ENCODE measurements at regions not wholly inside any gene's neighbourhood (a gene's known extent, or its start where the extent isn't known, plus 50 kb on each side); places are given as distances from the start of the nearest gene placed in this dataset.
"Not testable (repeated sequence)": the region's sequence is repeated elsewhere in the genome, so short reads cannot be mapped to it uniquely, and the experiment has no call there.

DNA sequence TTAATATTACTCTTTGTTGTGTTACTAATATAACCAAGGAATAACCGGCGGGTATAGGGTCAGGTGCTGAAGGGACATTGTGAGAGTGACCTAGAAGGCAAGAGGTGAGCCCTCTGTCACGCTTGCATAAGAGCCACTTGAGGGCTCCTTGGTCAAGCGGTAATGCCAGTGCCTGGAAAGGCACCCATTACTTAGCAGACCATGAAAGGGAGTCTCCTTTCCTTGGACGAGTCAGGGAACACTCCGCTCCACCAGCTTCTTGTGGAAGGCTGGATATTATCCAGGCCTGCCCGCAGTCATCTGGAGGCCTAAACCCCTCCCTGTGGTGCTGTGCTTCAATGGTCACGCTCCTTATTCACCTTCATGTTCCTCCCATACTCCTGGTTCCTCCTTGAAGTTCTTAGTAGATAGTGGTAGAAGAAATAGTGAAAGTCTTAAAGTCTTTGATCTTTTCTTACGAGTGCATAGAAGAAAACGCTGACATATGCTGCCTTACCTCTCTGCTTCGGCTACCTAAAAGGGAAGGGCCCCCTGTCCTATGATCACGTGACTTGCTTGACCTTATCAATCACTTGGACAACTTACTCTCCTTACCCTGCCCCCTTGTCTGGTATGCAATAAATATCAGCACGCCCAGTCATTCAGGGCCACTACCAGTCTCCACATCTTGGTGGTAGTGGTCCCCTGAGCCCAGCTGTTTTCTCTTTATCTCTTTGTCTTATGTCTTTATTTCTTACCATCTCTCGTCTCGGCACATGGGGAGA, 59.6 kb upstream of the DMRTB1 start:
- not testable (repeated sequence) for DNase-seq

DNA sequence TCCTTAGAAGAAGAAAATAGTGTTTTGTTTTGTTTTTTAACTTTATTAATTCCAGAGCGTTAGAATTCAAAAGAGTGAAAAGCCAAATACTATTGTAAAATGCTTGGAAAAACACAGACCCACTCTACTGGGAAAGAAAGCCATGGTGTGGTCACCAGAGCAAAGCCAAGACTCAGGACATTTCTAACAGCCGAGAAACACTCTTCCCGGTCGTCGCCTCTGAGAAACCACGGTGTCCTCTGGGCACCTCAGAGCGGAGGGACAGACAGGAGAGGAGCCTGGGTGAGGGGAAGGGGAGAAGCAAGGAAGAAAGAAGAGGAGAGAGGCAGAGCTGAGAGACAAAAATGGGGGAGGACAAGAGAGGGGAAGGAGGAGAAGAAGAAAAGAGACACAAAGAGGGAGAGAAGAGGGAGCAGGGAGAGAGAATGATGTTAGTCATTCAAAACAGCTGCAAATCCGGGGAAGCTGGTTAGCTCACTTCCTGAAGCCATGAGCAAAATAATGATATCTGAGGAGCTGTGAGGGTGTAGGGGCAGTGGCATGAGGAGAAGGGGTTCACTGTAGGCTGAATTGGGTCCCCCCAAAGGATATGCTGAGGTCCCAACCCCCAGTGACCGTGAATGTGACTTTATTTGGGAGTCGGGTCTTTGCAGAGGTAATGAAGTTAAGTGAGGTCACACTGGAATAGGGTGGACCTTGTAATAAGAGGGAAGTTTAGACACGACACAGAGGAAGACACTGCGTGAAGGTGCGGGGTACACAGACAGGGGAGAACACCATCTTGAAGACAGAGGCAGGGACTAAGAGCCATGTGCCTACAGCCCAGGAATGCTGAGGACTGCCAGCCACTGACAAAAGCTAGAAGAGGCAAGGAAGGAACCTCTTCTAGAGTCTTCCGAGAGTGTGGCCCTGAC, 58.2 kb upstream of the DMRTB1 start:
- no peak for DNase-seq

DNA sequence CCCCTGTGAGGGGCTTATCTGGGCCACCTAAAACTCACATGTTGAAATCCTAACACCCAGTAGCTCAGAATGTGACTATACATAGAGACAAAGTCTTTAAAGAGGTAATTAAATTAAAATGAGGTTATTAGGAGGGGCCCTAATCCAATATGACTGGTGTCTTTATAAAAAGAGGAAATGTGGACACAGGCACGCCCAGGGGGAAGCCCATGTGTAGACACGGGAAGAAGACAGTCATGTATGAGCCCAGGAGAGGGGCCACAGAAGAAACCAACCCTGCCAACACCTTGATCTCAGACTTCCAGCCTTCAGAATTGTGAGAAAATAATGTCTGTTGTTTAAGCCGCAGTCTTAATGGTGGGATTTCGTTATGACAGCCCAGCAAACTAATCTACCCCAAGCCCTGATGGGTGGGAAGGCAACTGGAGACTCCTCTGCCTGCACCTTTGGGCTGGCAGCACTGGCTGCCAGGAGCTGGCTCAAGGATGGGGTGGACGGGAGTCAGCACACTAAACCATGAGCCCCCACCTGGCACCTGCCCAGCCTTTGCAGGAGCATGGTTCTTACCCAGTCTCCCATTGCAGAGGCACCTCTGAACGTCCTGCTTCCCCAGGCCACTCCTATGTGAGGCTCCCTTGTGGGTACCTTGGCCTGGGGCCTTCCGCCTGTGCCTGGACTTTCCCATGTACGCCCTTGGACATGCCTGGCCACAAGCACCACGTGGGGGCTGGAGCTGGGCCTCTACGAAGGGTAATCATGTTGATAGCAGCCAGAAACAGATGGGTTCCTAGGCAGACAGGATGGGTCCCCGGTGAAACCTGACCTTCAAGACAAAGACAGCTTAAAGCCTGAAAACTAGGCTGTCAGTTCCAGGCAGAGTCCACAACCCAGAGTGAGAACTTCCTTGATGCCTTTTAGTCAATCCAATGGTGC, 57.1 kb upstream of the DMRTB1 start:
- DNase-seq, result no peak

GRCh38 chr1:53402891-53403655, 56.1 kb upstream of the DMRTB1 start:
- DNase-seq, result no peak

DNA sequence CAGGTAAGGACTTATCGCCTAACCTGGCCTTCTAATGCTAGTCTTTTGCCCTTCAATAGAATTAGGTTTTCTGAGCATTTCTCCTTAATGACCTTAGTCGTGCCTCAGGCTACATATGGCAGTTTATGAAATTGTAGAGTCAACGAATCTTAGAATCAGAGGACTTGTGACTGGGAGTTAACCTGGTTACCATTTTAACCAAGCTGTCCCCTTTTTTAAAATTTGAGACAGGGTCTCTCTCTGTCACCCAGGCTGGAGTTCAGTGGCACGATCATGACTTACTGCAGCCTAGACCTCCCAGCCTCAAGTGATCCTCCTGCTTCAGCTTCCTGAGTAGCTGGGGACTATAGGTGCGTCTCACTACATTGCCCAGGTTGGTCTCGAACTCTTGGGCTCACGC, 53.5 kb upstream of the DMRTB1 start:
- DNase-seq, result no peak

GRCh38 chr1:53406551-53407235, 52.5 kb upstream of the DMRTB1 start:
- no peak for DNase-seq

DNA sequence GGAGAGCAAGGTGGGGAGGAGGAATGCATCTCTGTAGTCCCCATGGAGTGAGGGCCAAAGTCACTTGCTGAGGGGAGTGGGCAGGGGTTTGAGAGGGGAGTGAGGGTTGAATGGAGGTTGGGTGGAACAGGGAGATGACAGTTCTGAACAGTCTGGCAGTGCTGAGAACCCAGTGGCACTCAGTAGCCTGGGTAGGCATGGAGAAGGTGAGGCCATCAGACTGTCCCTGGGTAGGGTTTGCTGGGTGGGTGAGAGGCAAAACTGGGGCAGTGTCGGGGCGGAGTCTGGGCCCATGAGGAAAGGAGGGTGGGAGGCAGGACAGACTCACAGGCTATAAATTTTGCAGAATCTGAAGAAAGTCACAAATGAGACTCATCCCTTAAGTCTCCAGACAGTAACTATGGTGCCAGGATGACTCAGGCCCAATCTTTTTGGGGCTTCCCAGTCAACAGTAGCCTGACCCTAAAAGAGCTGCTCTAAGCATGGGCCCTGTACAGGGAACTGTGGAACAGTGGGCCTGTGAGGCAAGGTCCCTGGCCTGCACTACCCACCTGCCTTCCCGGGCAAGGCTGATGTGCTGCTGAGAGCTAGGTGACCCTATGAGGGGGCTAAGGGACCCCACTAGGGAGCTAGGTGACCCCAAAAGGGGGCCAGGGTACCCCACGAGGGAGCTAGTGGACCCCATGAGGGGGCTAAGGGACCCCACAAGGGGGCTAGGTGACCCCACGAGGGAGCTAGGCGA, 51.0 kb upstream of the DMRTB1 start:
- no peak for DNase-seq

- DNase-seq, result no peak
These were observed 50.5 kb upstream of the DMRTB1 start for GRCh38 chr1:53408755-53409129.

GRCh38 chr1:53409233-53409632, 50.0 kb upstream of the DMRTB1 start:
- DNase-seq, result no peak
